Smooth muscle cell (in vitro differentiated cells): ENCODE measurements at regions not wholly inside any gene's neighbourhood (a gene's known extent, or its start where the extent isn't known, plus 50 kb on each side); places are given as distances from the start of the nearest gene placed in this dataset.

Source experiments
- DNase-seq: peaks from one replicate; lab custom pipeline; 2025; ENCODE audit not compliant: unreplicated experiment; lab: John Stamatoyannopoulos, UW
- H2AFZ ChIP-seq: fragments of 200-600 bp; sonication (generic); 2 replicates; pipeline ENCODE4 v1.6.0; 2016; ENCODE audit warnings: antibody characterized with exemption, low read depth, mild to moderate bottlenecking
- H3F3A ChIP-seq: fragments of 200-600 bp; sonication (generic); 2 replicates; pipeline ENCODE4 v1.6.0; 2017; ENCODE audit warnings: antibody characterized with exemption, low read depth
- H3K27ac ChIP-seq: fragments of 200-600 bp; sonication (generic); 2 replicates; pipeline ENCODE4 v1.5.1; 2016; ENCODE audit warnings: low read depth, mild to moderate bottlenecking
- H3K27me3 ChIP-seq: fragments of 200-600 bp; sonication (generic); 2 replicates; pipeline ENCODE4 v1.6.1; 2016; ENCODE audit warnings: low read depth, mild to moderate bottlenecking
- H3K36me3 ChIP-seq: fragments of 200-600 bp; sonication (generic); 2 replicates; pipeline ENCODE4 v1.5.1; 2016; ENCODE audit warnings: low read depth
- H3K4me1 ChIP-seq: fragments of 200-600 bp; sonication (generic); 2 replicates; pipeline ENCODE4 v1.5.1; 2016; ENCODE audit warnings: low read depth
- H3K4me2 ChIP-seq: fragments of 200-600 bp; sonication (generic); 2 replicates; pipeline ENCODE4 v1.6.0; 2016; ENCODE audit warnings: mild to moderate bottlenecking
- H3K4me3 ChIP-seq: fragments of 200-600 bp; sonication (generic); 2 replicates; pipeline ENCODE4 v1.5.1; 2016; ENCODE audit warnings: mild to moderate bottlenecking
- H3K79me2 ChIP-seq: fragments of 200-600 bp; sonication (generic); 2 replicates; pipeline ENCODE4 v1.6.0; 2016; ENCODE audit warnings: low read depth, mild to moderate bottlenecking
- H3K9ac ChIP-seq: fragments of 200-600 bp; sonication (generic); 2 replicates; pipeline ENCODE4 v1.6.0; 2016; ENCODE audit warnings: low read depth
- H3K9me3 ChIP-seq: fragments of 200-600 bp; sonication (generic); replicated peaks from 2 replicates; pipeline ENCODE4 v1.5.1; 2016; ENCODE audit warnings: low read depth
- H4K20me1 ChIP-seq: fragments of 200-600 bp; sonication (generic); 2 replicates; pipeline ENCODE4 v1.6.0; 2016; ENCODE audit warnings: low read depth
- CTCF ChIP-seq: fragments of 200-600 bp; sonication (generic); IDR thresholded peaks from 2 replicates; pipeline ENCODE4 v1.5.1; 2017; ENCODE audit warnings: borderline replicate concordance, mild to moderate bottlenecking, antibody characterized with exemption; ENCODE audit not compliant: insufficient read depth, poor library complexity, severe bottlenecking
- WGBS: methylation state at CpG from one replicate; pipeline ENCODE4 v1.1.7; 2016; ENCODE audit warnings: low lambda C conversion rate; 5-methylcytosine and 5-hydroxymethylcytosine counted together

GRCh38 chr1:116827607-116828105 is 73.4 kb downstream of the CD2 start:
- Histone ChIP-seq H3K9ac (no peak overlapping the region), H3F3A (peaks cover 2% of the 10 kb centered on the region), H3K27ac (peak overlapping the region; percentile 46), H3K36me3 (no peaks in the 10 kb centered on the region), H3K27me3 (no peaks in the 10 kb centered on the region), H2AFZ (peak overlapping the region; percentile 91), H3K4me3 (no peak overlapping the region), H3K79me2 (no peaks in the 10 kb centered on the region), H3K4me2 (peak overlapping the region; percentile 38), H3K4me1 (peaks cover 7% of the 10 kb centered on the region), H4K20me1 (no peaks in the 10 kb centered on the region), H3K9me3 (no peaks in the 10 kb centered on the region)
- no peak for TF ChIP-seq CTCF
- 100% methylated on average over 2 of the region's 2 CpGs for WGBS
- DNase-seq: no peak

GRCh38 chr1:116832308-116832931 is 77.3 kb upstream of the PTGFRN start:
- DNase-seq: no peak
- Histone ChIP-seq H2AFZ (no peak overlapping the region), H3K4me1 (no peaks in the 10 kb centered on the region), H3K9me3 (no peaks in the 10 kb centered on the region), H4K20me1 (no peaks in the 10 kb centered on the region), H3F3A (no peaks in the 10 kb centered on the region), H3K27ac (no peak overlapping the region), H3K36me3 (no peaks in the 10 kb centered on the region), H3K79me2 (no peaks in the 10 kb centered on the region), H3K9ac (no peak overlapping the region), H3K4me3 (no peak overlapping the region), H3K27me3 (no peaks in the 10 kb centered on the region), H3K4me2 (no peak overlapping the region)
- WGBS: 52% methylated on average over 6 of the region's 6 CpGs
- no peak for TF ChIP-seq CTCF

GRCh38 chr1:116832932-116833578 is 76.7 kb upstream of the PTGFRN start:
- Histone ChIP-seq H3K27ac (no peak overlapping the region), H3F3A (no peaks in the 10 kb centered on the region), H3K9ac (no peak overlapping the region), H3K36me3 (no peaks in the 10 kb centered on the region), H2AFZ (no peak overlapping the region), H3K27me3 (no peaks in the 10 kb centered on the region), H3K4me2 (no peak overlapping the region), H3K4me1 (no peaks in the 10 kb centered on the region), H3K9me3 (no peaks in the 10 kb centered on the region), H4K20me1 (no peaks in the 10 kb centered on the region), H3K79me2 (no peaks in the 10 kb centered on the region), H3K4me3 (no peak overlapping the region)
- TF ChIP-seq CTCF: no peak
- 77% methylated on average over 3 of the region's 3 CpGs for WGBS
- DNase-seq: no peak
